Upper lobe of left lung (tissue), 4 donors: ENCODE measurements at regions not wholly inside any gene's neighbourhood (a gene's known extent, or its start where the extent isn't known, plus 50 kb on each side); places are given as distances from the start of the nearest gene placed in this dataset.

Experiments used
- CTCF ChIP-seq, 6 experiments: fragments of 450-650 bp in 4 of 6; fragments of 200-600 bp in 2 of 6; sonication (generic) in 2 of 6; IDR thresholded peaks; one replicate each; pipeline ENCODE4 v1.5.1; 2016 to 2019; ENCODE audit warnings: antibody characterized with exemption in 6 of 6
- POLR2A ChIP-seq, 4 donors: fragments of 450-650 bp; IDR thresholded peaks; one replicate each; pipeline ENCODE4 v1.5.1; 2016 to 2017; ENCODE audit warnings: antibody characterized with exemption in 4 of 4, mild to moderate bottlenecking in 2 of 4

GRCh38 chr4:123182289-123182688 lies 214.3 kb upstream of the SPRY1 start:
- TF ChIP-seq POLR2A (IDR thresholded peaks at IDR 0.05) (no peak), CTCF (IDR thresholded peaks at IDR 0.05) (no peak)
